ENCODE measurements at regions not wholly inside any gene's neighbourhood (a gene's known extent, or its start where the extent isn't known, plus 50 kb on each side); places are given as distances from the start of the nearest gene placed in this dataset.

- H3K27ac ChIP-seq = no peak overlapping the region
- H3K4me3 ChIP-seq = no peak overlapping the region
- no peaks in the 10 kb centered on the region for H3K27me3 ChIP-seq
- WGBS, 3 donors = 59 to 67% (median 65%) methylated on average over 3 of the region's 3 CpGs
- TF ChIP-seq POLR2A (IDR thresholded peaks at IDR 0.05) (no peak), EP300 (IDR thresholded peaks at IDR 0.05) (no peak)
- TF ChIP-seq, protein P1, sequence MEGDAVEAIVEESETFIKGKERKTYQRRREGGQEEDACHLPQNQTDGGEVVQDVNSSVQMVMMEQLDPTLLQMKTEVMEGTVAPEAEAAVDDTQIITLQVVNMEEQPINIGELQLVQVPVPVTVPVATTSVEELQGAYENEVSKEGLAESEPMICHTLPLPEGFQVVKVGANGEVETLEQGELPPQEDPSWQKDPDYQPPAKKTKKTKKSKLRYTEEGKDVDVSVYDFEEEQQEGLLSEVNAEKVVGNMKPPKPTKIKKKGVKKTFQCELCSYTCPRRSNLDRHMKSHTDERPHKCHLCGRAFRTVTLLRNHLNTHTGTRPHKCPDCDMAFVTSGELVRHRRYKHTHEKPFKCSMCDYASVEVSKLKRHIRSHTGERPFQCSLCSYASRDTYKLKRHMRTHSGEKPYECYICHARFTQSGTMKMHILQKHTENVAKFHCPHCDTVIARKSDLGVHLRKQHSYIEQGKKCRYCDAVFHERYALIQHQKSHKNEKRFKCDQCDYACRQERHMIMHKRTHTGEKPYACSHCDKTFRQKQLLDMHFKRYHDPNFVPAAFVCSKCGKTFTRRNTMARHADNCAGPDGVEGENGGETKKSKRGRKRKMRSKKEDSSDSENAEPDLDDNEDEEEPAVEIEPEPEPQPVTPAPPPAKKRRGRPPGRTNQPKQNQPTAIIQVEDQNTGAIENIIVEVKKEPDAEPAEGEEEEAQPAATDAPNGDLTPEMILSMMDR (IDR thresholded peaks at IDR 0.05) = no peak
- intact Hi-C loops (cut with DNase I) = no loop called here
- DNase-seq = no peak
- no peaks in the 10 kb centered on the region for H3K36me3 ChIP-seq
- no peaks in the 10 kb centered on the region for H3K4me1 ChIP-seq (ENCODE audit: insufficient read depth)
- H3K9me3 ChIP-seq = no peaks in the 10 kb centered on the region
These were observed 52.6 kb upstream of the ASB17 start for GRCh38 chr1:75984781-75985180.

DNA sequence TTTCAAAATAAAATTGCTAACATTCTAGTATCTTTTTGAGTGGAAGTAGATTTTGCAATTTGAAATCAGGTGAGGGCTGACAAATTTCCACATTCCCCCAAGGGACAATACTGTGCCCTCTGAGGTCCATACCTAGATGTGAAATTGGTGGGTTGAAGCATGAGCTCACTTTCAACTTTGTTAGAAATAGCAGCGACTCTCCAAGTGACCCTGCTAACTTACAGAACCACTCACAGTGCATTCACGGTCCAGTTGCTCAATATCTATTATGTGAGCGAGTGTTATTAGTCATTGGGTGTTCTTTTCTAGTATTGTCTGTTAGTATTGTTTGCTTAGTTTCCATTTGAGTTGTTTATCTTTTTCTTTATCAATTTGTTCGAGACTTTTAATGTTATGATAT is 53.6 kb upstream of the ASB17 start:
- no peaks in the 10 kb centered on the region for H3K4me1 ChIP-seq (ENCODE audit: insufficient read depth)
- WGBS, 3 donors = 37 to 65% (median 54%) methylated on average over 4 of the region's 4 CpGs

DNA sequence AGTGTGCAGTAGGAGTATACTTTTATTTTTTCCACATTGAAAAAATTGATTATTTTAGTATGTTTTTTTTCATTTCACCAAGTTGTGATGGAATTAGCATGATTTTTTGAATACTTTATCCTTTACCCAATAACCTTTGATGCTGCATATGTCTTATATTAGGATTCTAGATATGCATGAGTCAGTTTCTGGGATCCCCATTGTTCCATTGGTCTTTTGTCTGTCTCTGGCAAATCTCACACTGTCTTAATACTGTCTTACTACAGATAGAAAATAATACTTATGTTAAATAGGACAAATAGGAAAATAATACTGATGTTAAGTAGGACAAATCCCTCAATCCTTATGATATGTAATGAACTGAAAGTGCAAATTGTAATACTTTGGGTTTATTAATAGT is 54.3 kb upstream of the ASB17 start:
- H3K4me3 ChIP-seq = no peak overlapping the region
- H3K36me3 ChIP-seq = no peaks in the 10 kb centered on the region
- no peak overlapping the region for H3K27ac ChIP-seq
- no peaks in the 10 kb centered on the region for H3K4me1 ChIP-seq (ENCODE audit: insufficient read depth)
- DNase-seq = no peak
- no peaks in the 10 kb centered on the region for H3K9me3 ChIP-seq
- intact Hi-C loops (cut with DNase I) = no loop called here
- no peak for TF ChIP-seq EP300 (IDR thresholded peaks at IDR 0.05)
- no peaks in the 10 kb centered on the region for H3K27me3 ChIP-seq

More for the DNA sequence above, 53.6 kb upstream of the ASB17 start:
- intact Hi-C loops (cut with DNase I) = no loop called here
- H3K4me3 ChIP-seq = no peak overlapping the region
- H3K27ac ChIP-seq = no peak overlapping the region
- DNase-seq = no peak
- H3K36me3 ChIP-seq = no peaks in the 10 kb centered on the region
- no peak for TF ChIP-seq POLR2A (IDR thresholded peaks at IDR 0.05)
- no peak for TF ChIP-seq EP300 (IDR thresholded peaks at IDR 0.05)
- TF ChIP-seq, protein P1 (IDR thresholded peaks at IDR 0.05) = no peak
- no peaks in the 10 kb centered on the region for H3K27me3 ChIP-seq
- no peaks in the 10 kb centered on the region for H3K9me3 ChIP-seq

DNA sequence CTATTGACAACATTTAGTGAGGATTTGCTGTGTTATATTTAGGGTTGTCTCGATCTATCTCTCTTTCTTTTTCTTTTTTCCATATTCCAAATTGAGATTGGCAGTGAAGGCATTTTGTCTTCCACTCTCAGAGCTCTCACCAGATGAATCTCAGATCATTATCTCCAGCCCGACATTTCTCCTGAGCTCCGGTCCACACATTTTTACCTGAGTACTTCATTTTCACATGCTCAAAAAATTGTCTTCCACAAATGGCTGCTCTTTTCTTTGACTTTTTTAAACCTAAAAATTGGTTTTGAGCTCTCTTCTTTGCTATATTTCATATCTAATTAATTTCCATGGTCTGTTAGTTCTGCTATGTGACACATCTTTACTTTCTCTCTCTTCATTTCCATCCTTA is 56.9 kb upstream of the ASB17 start:
- Histone ChIP-seq H3K27me3 (peaks cover 3% of the 10 kb centered on the region), H3K36me3 (no peaks in the 10 kb centered on the region), H3K4me1 (ENCODE audit: insufficient read depth) (no peaks in the 10 kb centered on the region), H3K27ac (no peak overlapping the region), H3K9me3 (no peaks in the 10 kb centered on the region), H3K4me3 (no peak overlapping the region)
- TF ChIP-seq, protein P1 (IDR thresholded peaks at IDR 0.05) = no peak
- TF ChIP-seq POLR2A (IDR thresholded peaks at IDR 0.05) (no peak), EP300 (IDR thresholded peaks at IDR 0.05) (no peak)
- WGBS, 3 donors = 75 to 80% (median 75%) methylated on average over 3 of the region's 3 CpGs
- no peak for DNase-seq
- intact Hi-C loops (cut with DNase I) = no loop called here

DNA sequence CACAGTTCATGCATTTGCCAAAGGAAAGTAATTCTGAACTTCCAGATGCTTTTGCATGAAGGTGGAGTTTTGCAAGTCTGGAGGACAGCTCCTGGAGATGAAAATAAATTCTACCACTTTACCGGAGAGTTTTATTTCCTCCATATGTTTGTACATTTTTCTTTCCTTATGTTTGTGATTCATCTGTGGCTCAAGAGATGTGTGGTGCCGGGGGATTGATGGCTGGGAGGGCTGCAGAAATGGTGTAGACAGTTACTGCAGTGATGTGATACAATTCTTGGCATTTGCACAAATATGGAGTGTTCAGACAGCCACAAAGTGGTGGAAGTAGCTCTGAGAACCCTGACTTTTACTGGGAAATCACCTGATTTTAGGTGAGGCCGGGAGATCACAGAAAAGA is 58.5 kb upstream of the ASB17 start:
- 58 to 77% (median 61%) methylated on average over 3 of the region's 3 CpGs for WGBS, 3 donors
- H3K36me3 ChIP-seq = no peaks in the 10 kb centered on the region
- no peaks in the 10 kb centered on the region for H3K9me3 ChIP-seq
- H3K4me3 ChIP-seq = no peak overlapping the region
- H3K27ac ChIP-seq = no peak overlapping the region
- intact Hi-C loops (cut with DNase I) = no loop called here
- TF ChIP-seq EP300 (IDR thresholded peaks at IDR 0.05) = no peak
- no peak for TF ChIP-seq POLR2A (IDR thresholded peaks at IDR 0.05)
- TF ChIP-seq, protein P1 (IDR thresholded peaks at IDR 0.05) = no peak
- DNase-seq = no peak
- no peaks in the 10 kb centered on the region for H3K4me1 ChIP-seq (ENCODE audit: insufficient read depth)
- peaks cover 3% of the 10 kb centered on the region for H3K27me3 ChIP-seq
